Breast epithelium (tissue), 4 donors: ENCODE measurements at regions not wholly inside any gene's neighbourhood (a gene's known extent, or its start where the extent isn't known, plus 50 kb on each side); places are given as distances from the start of the nearest gene placed in this dataset.

Experiments
- DNase-seq, 2 donors: peaks; one replicate each; pipeline ENCODE4 v3.0.0-alpha.2; 2019; ENCODE audit warnings: low spot score in 2 of 2
- H3K27ac ChIP-seq, 2 donors: fragments of 200-600 bp; sonication (generic) in 1 of 2; one replicate each; pipeline ENCODE4 v1.5.1; 2016 to 2019; ENCODE audit warnings: mild to moderate bottlenecking in 1 of 2
- H3K27me3 ChIP-seq, 2 donors: fragments of 200-600 bp; sonication (generic) in 1 of 2; one replicate each; pipeline versions ENCODE4 v1.5.1 to v1.6.0; 2017 to 2019; ENCODE audit warnings: control low read depth in 1 of 2, mild to moderate bottlenecking in 1 of 2
- H3K36me3 ChIP-seq: fragments of 200-600 bp; one replicate; pipeline ENCODE4 v1.5.1; 2019
- H3K4me1 ChIP-seq, 2 donors: fragments of 200-600 bp; sonication (generic); one replicate each; pipeline ENCODE4 v1.5.1; 2016 to 2019; ENCODE audit warnings: control low read depth in 1 of 2
- H3K4me3 ChIP-seq, 3 donors: fragments of 200-600 bp; sonication (generic); 1 replicate in 2 of 3; 2 replicates in 1 of 3; pipeline ENCODE4 v1.5.1; 2016 to 2019; ENCODE audit warnings: mild to moderate bottlenecking in 3 of 3, moderate library complexity in 2 of 3
- H3K9me3 ChIP-seq, 2 donors: fragments of 200-600 bp; sonication (generic) in 1 of 2; one replicate each; pipeline ENCODE4 v1.5.1; 2016 to 2019; ENCODE audit warnings: control low read depth in 1 of 2
- POLR2A ChIP-seq: fragments of 450-650 bp; IDR thresholded peaks from one replicate; pipeline ENCODE4 v1.6.1; 2016; ENCODE audit warnings: antibody characterized with exemption, mild to moderate bottlenecking, moderate library complexity
- POLR2AphosphoS5 ChIP-seq, 3 donors: sonication (generic); formaldehyde crosslinking; IDR thresholded peaks; one replicate each; pipeline ENCODE4 v1.6.1; 2017; ENCODE audit warnings: antibody characterized with exemption in 3 of 3
- intact Hi-C: fragments of 100-400 bp; cut with DNase I; formaldehyde crosslinking; loops from one replicate; pipeline ENCODE4 v1.15.1; 2023; ENCODE audit warnings: low total_unique reads
- TF ChIP-seq, protein P1 (sequence below), 3 donors: fragments of 450-650 bp; IDR thresholded peaks; one replicate each; pipeline ENCODE4 v1.5.1; 2016 to 2017; ENCODE audit warnings: antibody characterized with exemption in 3 of 3, mild to moderate bottlenecking in 3 of 3, moderate library complexity in 3 of 3

- no peaks in the 10 kb centered on the region for H3K27me3 ChIP-seq
- DNase-seq = no peak
- H3K9me3 ChIP-seq = no peaks in the 10 kb centered on the region
- no peaks in the 10 kb centered on the region for H3K36me3 ChIP-seq
- intact Hi-C loops = no loop called here
- TF ChIP-seq POLR2AphosphoS5 (IDR thresholded peaks at IDR 0.05) = no peak
- TF ChIP-seq, protein P1, sequence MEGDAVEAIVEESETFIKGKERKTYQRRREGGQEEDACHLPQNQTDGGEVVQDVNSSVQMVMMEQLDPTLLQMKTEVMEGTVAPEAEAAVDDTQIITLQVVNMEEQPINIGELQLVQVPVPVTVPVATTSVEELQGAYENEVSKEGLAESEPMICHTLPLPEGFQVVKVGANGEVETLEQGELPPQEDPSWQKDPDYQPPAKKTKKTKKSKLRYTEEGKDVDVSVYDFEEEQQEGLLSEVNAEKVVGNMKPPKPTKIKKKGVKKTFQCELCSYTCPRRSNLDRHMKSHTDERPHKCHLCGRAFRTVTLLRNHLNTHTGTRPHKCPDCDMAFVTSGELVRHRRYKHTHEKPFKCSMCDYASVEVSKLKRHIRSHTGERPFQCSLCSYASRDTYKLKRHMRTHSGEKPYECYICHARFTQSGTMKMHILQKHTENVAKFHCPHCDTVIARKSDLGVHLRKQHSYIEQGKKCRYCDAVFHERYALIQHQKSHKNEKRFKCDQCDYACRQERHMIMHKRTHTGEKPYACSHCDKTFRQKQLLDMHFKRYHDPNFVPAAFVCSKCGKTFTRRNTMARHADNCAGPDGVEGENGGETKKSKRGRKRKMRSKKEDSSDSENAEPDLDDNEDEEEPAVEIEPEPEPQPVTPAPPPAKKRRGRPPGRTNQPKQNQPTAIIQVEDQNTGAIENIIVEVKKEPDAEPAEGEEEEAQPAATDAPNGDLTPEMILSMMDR (IDR thresholded peaks at IDR 0.05) = no peak
- no peak for TF ChIP-seq POLR2A
- H3K4me1 ChIP-seq = no peaks in the 10 kb centered on the region
- no peak overlapping the region for H3K4me3 ChIP-seq
- no peak overlapping the region for H3K27ac ChIP-seq
These were observed 187.1 kb downstream of the RPS24 start for GRCh38 chr10:78220781-78221180.

DNA sequence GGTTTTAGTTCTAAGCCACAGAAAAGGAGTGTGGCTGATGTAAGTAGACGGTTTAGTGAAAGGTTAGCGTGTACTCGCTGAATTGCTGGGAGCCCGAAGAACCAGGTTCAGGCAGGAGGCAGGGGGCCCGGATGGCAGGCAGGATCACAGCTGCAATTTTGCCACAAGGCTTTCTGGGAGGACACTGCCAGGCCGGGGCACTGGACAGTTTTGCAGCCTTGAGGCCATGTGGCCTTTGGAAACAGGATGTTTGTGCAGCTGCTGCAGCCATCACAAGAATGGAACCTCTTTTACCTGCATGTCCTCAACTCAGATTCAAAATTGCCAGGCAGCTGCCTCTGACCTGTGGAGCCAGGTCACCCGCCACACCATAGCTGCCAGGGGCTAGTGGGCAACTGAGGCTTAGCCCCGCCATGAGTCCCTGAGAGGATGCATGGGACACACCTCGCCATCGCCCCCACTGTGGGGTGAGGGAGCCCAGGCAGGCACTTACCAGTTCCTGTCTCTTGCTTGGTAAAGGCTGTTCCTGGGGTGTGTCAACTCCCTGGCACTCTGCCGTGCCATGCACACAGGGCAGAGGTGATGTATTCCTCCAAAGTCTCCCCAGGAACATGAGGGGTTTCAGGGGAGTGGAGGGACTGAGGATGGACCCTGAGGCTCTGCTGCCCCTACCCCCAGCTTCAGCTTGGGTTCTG, 188.6 kb downstream of the RPS24 start:
- H3K36me3 ChIP-seq = no peaks in the 10 kb centered on the region
- no peak overlapping the region for H3K4me3 ChIP-seq
- no peak for DNase-seq
- H3K27ac ChIP-seq = no peak overlapping the region
- TF ChIP-seq, protein P1 (IDR thresholded peaks at IDR 0.05) = no peak
- TF ChIP-seq POLR2A = no peak
- no peak for TF ChIP-seq POLR2AphosphoS5 (IDR thresholded peaks at IDR 0.05)
- H3K9me3 ChIP-seq = no peaks in the 10 kb centered on the region
- intact Hi-C loops = no loop called here
- H3K4me1 ChIP-seq = no peaks in the 10 kb centered on the region
- no peaks in the 10 kb centered on the region for H3K27me3 ChIP-seq

GRCh38 chr10:78223088-78223487, 189.4 kb downstream of the RPS24 start:
- intact Hi-C loops = no loop called here
- H3K36me3 ChIP-seq = no peaks in the 10 kb centered on the region
- H3K27me3 ChIP-seq = no peaks in the 10 kb centered on the region
- no peak for DNase-seq
- no peaks in the 10 kb centered on the region for H3K9me3 ChIP-seq
- H3K27ac ChIP-seq = no peak overlapping the region
- H3K4me1 ChIP-seq = no peaks in the 10 kb centered on the region
- TF ChIP-seq POLR2AphosphoS5 (IDR thresholded peaks at IDR 0.05) = no peak
- no peak for TF ChIP-seq POLR2A
- TF ChIP-seq, protein P1 (IDR thresholded peaks at IDR 0.05) = no peak
- no peak overlapping the region for H3K4me3 ChIP-seq

DNA sequence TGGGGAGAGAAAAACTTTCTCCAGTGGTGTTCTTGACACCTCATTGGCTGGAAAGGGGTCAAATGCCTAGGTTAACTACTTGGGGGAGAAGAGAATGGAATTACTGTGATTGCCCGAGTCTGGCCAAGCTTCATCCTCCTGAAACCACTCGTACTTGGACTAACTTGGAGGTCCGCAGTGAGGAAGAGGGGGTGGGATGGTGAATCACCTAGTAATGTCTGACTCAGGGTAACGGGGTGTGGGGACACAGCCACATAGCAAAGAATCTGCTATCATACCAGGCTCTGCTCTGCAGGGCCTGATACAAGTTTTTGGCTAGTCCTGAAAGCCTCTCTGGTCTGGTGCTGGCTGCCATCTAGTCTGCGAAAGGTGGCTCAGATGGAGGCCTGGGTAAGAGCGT, 190.9 kb downstream of the RPS24 start:
- Histone ChIP-seq H3K27me3 (no peaks in the 10 kb centered on the region), H3K27ac (no peak overlapping the region), H3K36me3 (no peaks in the 10 kb centered on the region), H3K4me1 (no peaks in the 10 kb centered on the region), H3K4me3 (no peak overlapping the region), H3K9me3 (no peaks in the 10 kb centered on the region)
- no peak for DNase-seq
- intact Hi-C loops = no loop called here
- TF ChIP-seq, protein P1 (IDR thresholded peaks at IDR 0.05) = no peak
- TF ChIP-seq POLR2AphosphoS5 (IDR thresholded peaks at IDR 0.05) = no peak
- no peak for TF ChIP-seq POLR2A

DNA sequence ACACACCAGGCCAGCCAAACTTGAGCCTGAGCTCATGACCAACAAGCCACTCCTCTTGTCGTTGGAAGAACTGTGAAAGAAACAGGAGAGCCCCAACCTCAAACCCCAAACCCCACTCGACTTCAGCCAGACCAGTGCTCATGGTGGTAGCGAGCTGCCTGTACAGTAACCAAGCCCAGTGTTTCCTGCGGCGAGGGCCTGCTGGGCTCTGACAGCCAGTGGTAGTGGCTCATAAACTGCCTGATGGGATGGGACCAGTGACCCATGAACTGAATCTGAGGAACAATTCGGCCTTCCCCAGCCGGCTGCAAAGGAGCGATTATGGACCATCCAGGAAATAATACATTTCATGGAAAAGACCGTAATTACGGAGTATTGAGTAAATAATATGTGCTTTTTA, 191.9 kb downstream of the RPS24 start:
- Histone ChIP-seq H3K4me1 (no peaks in the 10 kb centered on the region), H3K27ac (no peak overlapping the region), H3K4me3 (no peak overlapping the region), H3K27me3 (no peaks in the 10 kb centered on the region), H3K36me3 (no peaks in the 10 kb centered on the region), H3K9me3 (no peaks in the 10 kb centered on the region)
- TF ChIP-seq POLR2AphosphoS5 (IDR thresholded peaks at IDR 0.05) = no peak
- TF ChIP-seq, protein P1 (IDR thresholded peaks at IDR 0.05) = no peak
- DNase-seq = no peak
- intact Hi-C loops = no loop called here
